ENCODE measurements at regions not wholly inside any gene's neighbourhood (a gene's known extent, or its start where the extent isn't known, plus 50 kb on each side); places are given as distances from the start of the nearest gene placed in this dataset.

DNA sequence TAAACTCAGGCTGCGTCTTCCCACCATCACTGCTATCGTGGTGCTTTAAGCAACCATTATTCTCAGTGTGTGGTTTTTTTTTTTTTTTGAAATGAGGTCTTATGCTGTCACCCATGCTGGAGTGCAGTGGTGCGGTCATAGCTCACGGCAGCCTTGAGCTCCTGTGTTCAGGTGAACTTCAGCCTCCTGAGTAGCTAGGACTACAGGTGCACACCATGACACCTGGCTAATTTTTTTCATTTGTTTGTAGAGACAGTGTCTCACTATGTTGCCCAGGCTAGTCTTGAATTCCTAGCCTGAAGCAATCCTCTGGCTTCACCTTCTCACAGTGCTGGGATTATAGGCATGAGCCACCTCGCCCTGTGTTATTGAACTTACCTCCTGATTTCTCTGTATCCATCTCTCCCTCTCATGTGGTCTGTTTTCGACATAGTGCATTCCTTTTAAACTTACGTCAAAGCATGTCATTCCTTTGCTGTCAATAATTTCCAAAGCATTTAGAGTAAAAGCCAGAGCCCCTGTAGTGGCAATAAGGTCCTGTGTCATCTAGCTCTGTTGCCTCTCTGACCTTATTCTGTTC lies 255.5 kb downstream of the SNAPC1 start:
- no peak overlapping the region for H3K27ac ChIP-seq (ENCODE audit: low read depth, low read length)
- no peak for TF ChIP-seq EZH2phosphoT487 (conservative IDR thresholded peaks at IDR 0.05; ENCODE audit: low read length)
- TF ChIP-seq, protein P1, sequence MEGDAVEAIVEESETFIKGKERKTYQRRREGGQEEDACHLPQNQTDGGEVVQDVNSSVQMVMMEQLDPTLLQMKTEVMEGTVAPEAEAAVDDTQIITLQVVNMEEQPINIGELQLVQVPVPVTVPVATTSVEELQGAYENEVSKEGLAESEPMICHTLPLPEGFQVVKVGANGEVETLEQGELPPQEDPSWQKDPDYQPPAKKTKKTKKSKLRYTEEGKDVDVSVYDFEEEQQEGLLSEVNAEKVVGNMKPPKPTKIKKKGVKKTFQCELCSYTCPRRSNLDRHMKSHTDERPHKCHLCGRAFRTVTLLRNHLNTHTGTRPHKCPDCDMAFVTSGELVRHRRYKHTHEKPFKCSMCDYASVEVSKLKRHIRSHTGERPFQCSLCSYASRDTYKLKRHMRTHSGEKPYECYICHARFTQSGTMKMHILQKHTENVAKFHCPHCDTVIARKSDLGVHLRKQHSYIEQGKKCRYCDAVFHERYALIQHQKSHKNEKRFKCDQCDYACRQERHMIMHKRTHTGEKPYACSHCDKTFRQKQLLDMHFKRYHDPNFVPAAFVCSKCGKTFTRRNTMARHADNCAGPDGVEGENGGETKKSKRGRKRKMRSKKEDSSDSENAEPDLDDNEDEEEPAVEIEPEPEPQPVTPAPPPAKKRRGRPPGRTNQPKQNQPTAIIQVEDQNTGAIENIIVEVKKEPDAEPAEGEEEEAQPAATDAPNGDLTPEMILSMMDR (IDR thresholded peaks at IDR 0.05; ENCODE audit: insufficient read depth, low read length, poor library complexity, severe bottlenecking) = no peak
- H3K9me3 ChIP-seq (ENCODE audit: insufficient read depth, low read length) = no peaks in the 10 kb centered on the region
- no peak overlapping the region for H3K4me3 ChIP-seq (ENCODE audit: insufficient read depth, low read length, poor library complexity, severe bottlenecking)
- H3K4me2 ChIP-seq (ENCODE audit: low read depth, low read length, poor library complexity, severe bottlenecking) = no peak overlapping the region
- no peak overlapping the region for H2AFZ ChIP-seq (ENCODE audit: low read depth, low read length, severe bottlenecking)
- H4K20me1 ChIP-seq (ENCODE audit: low read depth, low read length) = no peaks in the 10 kb centered on the region
- H3K9me2 ChIP-seq (replicated peaks; ENCODE audit: insufficient read depth, low read length) = no peaks in the 10 kb centered on the region
- no peak overlapping the region for H3K9ac ChIP-seq (ENCODE audit: low read length)
- no peaks in the 10 kb centered on the region for H3K79me2 ChIP-seq (ENCODE audit: insufficient read depth, low read length)
- no peaks in the 10 kb centered on the region for H3F3A ChIP-seq (ENCODE audit: insufficient read depth)
- no peaks in the 10 kb centered on the region for H3K27me3 ChIP-seq (ENCODE audit: low read length)
- H3K36me3 ChIP-seq (ENCODE audit: low read length) = no peaks in the 10 kb centered on the region

DNA sequence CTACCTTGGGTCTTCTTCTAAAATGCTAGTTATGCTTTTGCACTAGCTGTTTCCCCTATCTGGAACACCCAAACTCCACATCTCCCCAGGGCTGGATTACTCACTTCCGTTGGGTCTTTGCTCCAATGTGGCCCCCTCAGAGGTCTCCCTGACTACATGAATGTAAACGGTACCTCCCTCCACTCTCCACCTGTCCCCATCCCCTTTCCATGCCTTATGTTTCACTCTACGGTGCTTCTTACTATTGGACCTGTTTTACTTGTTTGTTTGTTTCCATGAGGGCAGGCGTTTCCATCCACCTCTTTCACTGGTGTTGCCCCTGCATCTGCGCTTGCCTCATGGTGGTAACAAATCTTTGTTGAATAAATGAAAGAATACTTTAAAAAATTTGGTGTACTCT lies 256.4 kb downstream of the SNAPC1 start:
- Histone ChIP-seq H3K27ac (ENCODE audit: low read depth, low read length) (no peak overlapping the region), H4K20me1 (ENCODE audit: low read depth, low read length) (no peaks in the 10 kb centered on the region), H2AFZ (ENCODE audit: low read depth, low read length, severe bottlenecking) (no peak overlapping the region), H3K9me2 (replicated peaks; ENCODE audit: insufficient read depth, low read length) (no peaks in the 10 kb centered on the region), H3F3A (ENCODE audit: insufficient read depth) (no peaks in the 10 kb centered on the region), H3K27me3 (ENCODE audit: low read length) (no peaks in the 10 kb centered on the region), H3K9me3 (ENCODE audit: insufficient read depth, low read length) (no peaks in the 10 kb centered on the region), H3K4me2 (ENCODE audit: low read depth, low read length, poor library complexity, severe bottlenecking) (no peak overlapping the region), H3K9ac (ENCODE audit: low read length) (no peak overlapping the region), H3K4me3 (ENCODE audit: insufficient read depth, low read length, poor library complexity, severe bottlenecking) (no peak overlapping the region), H3K79me2 (ENCODE audit: insufficient read depth, low read length) (no peaks in the 10 kb centered on the region), H3K36me3 (ENCODE audit: low read length) (no peaks in the 10 kb centered on the region)
- TF ChIP-seq, protein P1 (IDR thresholded peaks at IDR 0.05; ENCODE audit: insufficient read depth, low read length, poor library complexity, severe bottlenecking) = no peak
- TF ChIP-seq EZH2phosphoT487 (conservative IDR thresholded peaks at IDR 0.05; ENCODE audit: low read length) = no peak

GRCh38 chr14:62027958-62028357 lies 265.7 kb downstream of the SNAPC1 start:
- Histone ChIP-seq H3K4me2 (ENCODE audit: low read depth, low read length, poor library complexity, severe bottlenecking) (no peak overlapping the region), H3K4me3 (ENCODE audit: insufficient read depth, low read length, poor library complexity, severe bottlenecking) (no peak overlapping the region), H3K27me3 (ENCODE audit: low read length) (no peaks in the 10 kb centered on the region), H3F3A (ENCODE audit: insufficient read depth) (no peaks in the 10 kb centered on the region), H3K79me2 (ENCODE audit: insufficient read depth, low read length) (no peaks in the 10 kb centered on the region), H2AFZ (ENCODE audit: low read depth, low read length, severe bottlenecking) (no peak overlapping the region), H4K20me1 (ENCODE audit: low read depth, low read length) (no peaks in the 10 kb centered on the region), H3K27ac (ENCODE audit: low read depth, low read length) (no peak overlapping the region), H3K36me3 (ENCODE audit: low read length) (no peaks in the 10 kb centered on the region), H3K9me2 (replicated peaks; ENCODE audit: insufficient read depth, low read length) (no peaks in the 10 kb centered on the region), H3K9me3 (ENCODE audit: insufficient read depth, low read length) (no peaks in the 10 kb centered on the region), H3K9ac (ENCODE audit: low read length) (no peak overlapping the region)
- TF ChIP-seq, protein P1 (IDR thresholded peaks at IDR 0.05; ENCODE audit: insufficient read depth, low read length, poor library complexity, severe bottlenecking) = no peak
- no peak for TF ChIP-seq EZH2phosphoT487 (conservative IDR thresholded peaks at IDR 0.05; ENCODE audit: low read length)

Data from SU-DHL-6 (cell line).